K562 (cell line): ENCODE measurements at regions not wholly inside any gene's neighbourhood (a gene's known extent, or its start where the extent isn't known, plus 50 kb on each side); places are given as distances from the start of the nearest gene placed in this dataset.

ENCODE experiments used
- CHD4 ChIP-seq: fragments of 200-600 bp; sonication (generic); IDR thresholded peaks from 3 replicates; pipeline ENCODE4 v1.6.1; 2012; ENCODE audit warnings: low read depth, mild to moderate bottlenecking, mixed read lengths, low read length, inconsistent platforms; ENCODE audit not compliant: insufficient read depth, insufficient replicate concordance, poor library complexity, severe bottlenecking
- CHD7 ChIP-seq: fragments of 200-600 bp; sonication (generic); IDR thresholded peaks from one replicate; pipeline ENCODE4 v1.6.1; 2012; ENCODE audit warnings: mild to moderate bottlenecking, low read depth, low read length, inconsistent platforms
- DNMT1 ChIP-seq: fragments of 450-650 bp; IDR thresholded peaks from 2 replicates; pipeline ENCODE4 v1.6.1; 2016; ENCODE audit warnings: antibody characterized with exemption, mild to moderate bottlenecking
- GTF2E2 ChIP-seq: fragments of 200-800 bp; sonication (Bioruptor generic); IDR thresholded peaks from 2 replicates; pipeline ENCODE4 v1.6.1; 2016; ENCODE audit warnings: missing genetic modification characterization, missing compliant biosample characterization
- HDAC8 ChIP-seq: fragments of 450-650 bp; IDR thresholded peaks from 2 replicates; pipeline ENCODE4 v1.6.1; 2016; ENCODE audit warnings: mild to moderate bottlenecking, missing genetic modification characterization, moderate library complexity, missing compliant biosample characterization
- KLF1 ChIP-seq: fragments of 450-650 bp; IDR thresholded peaks from 2 replicates; pipeline ENCODE4 v1.6.1; 2016; ENCODE audit warnings: missing genetic modification characterization, missing compliant biosample characterization
- MAFF ChIP-seq: IDR thresholded peaks from 2 replicates; pipeline ENCODE4 v1.6.1; 2012; ENCODE audit warnings: low read length, improper control_type of control experiment
- NELFE ChIP-seq: IDR thresholded peaks from 2 replicates; pipeline ENCODE4 v1.6.1; 2011; ENCODE audit warnings: mild to moderate bottlenecking; ENCODE audit not compliant: insufficient read depth, insufficient read length
- NFRKB ChIP-seq: fragments of 450-650 bp; IDR thresholded peaks from 2 replicates; pipeline ENCODE4 v1.6.1; 2016; ENCODE audit warnings: low read depth
- NKRF ChIP-seq: fragments of 450-650 bp; IDR thresholded peaks from 2 replicates; pipeline ENCODE4 v1.6.1; 2016; ENCODE audit warnings: borderline replicate concordance
- PHTF2 ChIP-seq: fragments of 250-450 bp; sonication (Bioruptor Pico); IDR thresholded peaks from 2 replicates; pipeline ENCODE4 v1.5.0; 2021; ENCODE audit warnings: mild to moderate bottlenecking
- RBFOX2 ChIP-seq: fragments of 200-400 bp; formaldehyde crosslinking; IDR thresholded peaks from 2 replicates; pipeline ENCODE4 v1.6.1; 2017; ENCODE audit warnings: low read depth, mild to moderate bottlenecking, low read length, moderate library complexity
- TOE1 ChIP-seq, 2 experiments: fragments of 450-650 bp in 1 of 2; sonication (generic) in 1 of 2; formaldehyde crosslinking in 1 of 2; IDR thresholded peaks; 2 replicates each; pipeline versions ENCODE4 v1.7.1 to v1.8.0; 2016 to 2022; ENCODE audit warnings: borderline replicate concordance in 2 of 2, mild to moderate bottlenecking in 2 of 2, antibody characterized with exemption in 1 of 2, inconsistent platforms in 1 of 2, low read depth in 1 of 2, missing genetic modification reagents in 1 of 2, moderate library complexity in 1 of 2
- ZNF253 ChIP-seq: fragments of 250-450 bp; sonication (Bioruptor Pico); conservative IDR thresholded peaks from 2 replicates; pipeline ENCODE4 v1.6.1; 2021; ENCODE audit warnings: mild to moderate bottlenecking
- ZNF408 ChIP-seq: fragments of 250-450 bp; sonication (Bioruptor Pico); IDR thresholded peaks from 2 replicates; pipeline ENCODE4 v1.4.0; 2020; ENCODE audit warnings: low read depth, mild to moderate bottlenecking, moderate library complexity

- TF ChIP-seq PHTF2 (CRISPR knock-in tag) (no peak), ZNF253 (no peak), CHD4 (no peak), DNMT1 (no peak), ZNF408 (CRISPR knock-in tag) (no peak), TOE1 (IDR thresholded peaks at IDR 0.05; ENCODE audit: borderline replicate concordance) (no peak), TOE1 (CRISPR knock-in tag; IDR thresholded peaks at IDR 0.05; ENCODE audit: borderline replicate concordance, low read depth) (no peak), NFRKB (no peak), GTF2E2 (no peak), NELFE (no peak), MAFF (no peak), CHD7 (no peak), RBFOX2 (no peak), KLF1 (tag) (no peak), NKRF (no peak), HDAC8 (tag) (no peak)
These were observed 343.9 kb upstream of the NOCT start (continued) for GRCh38 chr4:138671606-138672084.
